Fibroblast of lung (primary cell): ENCODE measurements at regions not wholly inside any gene's neighbourhood (a gene's known extent, or its start where the extent isn't known, plus 50 kb on each side); places are given as distances from the start of the nearest gene placed in this dataset.

Experiments
- CTCF ChIP-seq, 2 donors: IDR thresholded peaks in 1 of 2; conservative IDR thresholded peaks in 1 of 2; 1 replicate in 1 of 2; 2 replicates in 1 of 2; pipeline ENCODE4 v1.5.1; 2011 to 2012; ENCODE audit warnings: low read length in 2 of 2, control low read depth in 1 of 2, inconsistent platforms in 1 of 2, low read depth in 1 of 2, mild to moderate bottlenecking in 1 of 2
- EZH2 ChIP-seq: IDR thresholded peaks from 2 replicates; pipeline ENCODE4 v1.5.1; 2012; ENCODE audit warnings: low read length, control low read depth, mild to moderate bottlenecking; ENCODE audit errors: missing control alignments

- TF ChIP-seq CTCF (conservative IDR thresholded peaks at IDR 0.05 in 1 of 2, IDR thresholded peaks at IDR 0.05 in 1 of 2; ENCODE audit: low read depth in 1 of 2, low read length in 2 of 2) = no peak
- no peak for TF ChIP-seq EZH2
Measured at GRCh38 chr16:52076801-52077201, 470.1 kb downstream of the TOX3 start.
